K562 (cell line): ENCODE measurements at regions not wholly inside any gene's neighbourhood (a gene's known extent, or its start where the extent isn't known, plus 50 kb on each side); places are given as distances from the start of the nearest gene placed in this dataset.

Experiments
- ATAC-seq: fragments of 200-7000 bp; cut with Tn5 transposase; 3 replicates; pipeline ENCODE4 v1.9.1; 2020; ENCODE audit warnings: moderate library complexity
- BruUV-seq: library from RNA; stranded (reverse); fragments of 400-500 nt; replicated peaks from 2 replicates; lab custom pipeline; 2021; lab: Mats Ljungman, UMichigan
- CTCF ChIA-PET: fragments of 300-600 bp; formaldehyde crosslinking; extraction: SDS; loops from one replicate; lab custom pipeline; 2021; ENCODE audit warnings: low intra/inter-chr PET ratio; lab: Yijun Ruan, JAX
- POLR2A ChIA-PET: fragments of 300-600, 350-650 bp; sonication (Branson Sonifier 250); formaldehyde crosslinking; extraction: SDS; loops from one replicate; lab custom pipeline; 2021; ENCODE audit warnings: antibody characterized with exemption, inconsistent platforms; lab: Yijun Ruan, JAX
- DNase-seq, 4 experiments: peaks; one replicate each; pipeline versions ENCODE4 v3.0.0 to v3.0.0-alpha.2; 2011 to 2018; ENCODE audit warnings: low spot score in 3 of 4, mixed read lengths in 3 of 4; ENCODE audit errors: extremely low read depth in 1 of 4
- FAIRE-seq: peaks from 2 replicates; lab custom pipeline; 2011; peaks lifted over from hg19 to GRCh38; lab: Jason Lieb, UNC
- H2AFZ ChIP-seq: 2 replicates; pipeline ENCODE4 v1.6.0; 2011; ENCODE audit warnings: low read depth, low read length, control low read depth, inconsistent platforms
- H3K27ac ChIP-seq: fragments of 200-600 bp; 3 replicates; pipeline ENCODE4 v1.8.0; 2011; ENCODE audit warnings: low read depth, mild to moderate bottlenecking, control low read depth, inconsistent platforms, low read length, moderate library complexity, mixed read lengths; ENCODE audit errors: extremely low read depth
- H3K27me3 ChIP-seq, 2 experiments: fragments of 300-600 bp in 1 of 2; 2 replicates in 1 of 2; 3 replicates in 1 of 2; pipeline versions ENCODE4 v1.6.0 to v1.8.0; 2011; ENCODE audit warnings: inconsistent platforms in 2 of 2, low read length in 2 of 2, mild to moderate bottlenecking in 1 of 2, mixed read lengths in 1 of 2, moderate library complexity in 1 of 2; ENCODE audit not compliant: control insufficient read depth in 2 of 2, insufficient read depth in 2 of 2
- H3K36me3 ChIP-seq: fragments of 300-600 bp; 3 replicates; pipeline ENCODE4 v1.8.0; 2011; ENCODE audit warnings: mild to moderate bottlenecking, low read length, inconsistent platforms; ENCODE audit not compliant: control insufficient read depth, insufficient read depth
- H3K4me1 ChIP-seq, 2 experiments: fragments of 200-600 bp in 1 of 2; replicated peaks in 1 of 2; 2 replicates in 1 of 2; 3 replicates in 1 of 2; pipeline versions ENCODE4 v1.5.1 to v1.8.0; 2011; ENCODE audit warnings: inconsistent platforms in 2 of 2, low read length in 2 of 2, mild to moderate bottlenecking in 1 of 2, mixed read lengths in 1 of 2, moderate library complexity in 1 of 2; ENCODE audit not compliant: control insufficient read depth in 2 of 2, insufficient read depth in 2 of 2
- H3K4me2 ChIP-seq: 2 replicates; pipeline ENCODE4 v1.6.1; 2011; ENCODE audit warnings: low read length, control low read depth, inconsistent platforms, mixed read lengths; ENCODE audit not compliant: insufficient read depth
- H3K4me3 ChIP-seq: fragments of 200-600 bp; sonication (generic), shearing (Covaris generic); 2 replicates; pipeline ENCODE4 v1.5.1; 2016; ENCODE audit warnings: control low read depth, inconsistent platforms
- H3K79me2 ChIP-seq: fragments of 200-600 bp; 3 replicates; pipeline ENCODE4 v1.8.0; 2011; ENCODE audit warnings: low read length, inconsistent platforms; ENCODE audit not compliant: control insufficient read depth, insufficient read depth
- H3K9ac ChIP-seq, 2 experiments: 2 replicates each; pipeline versions ENCODE4 v1.6.0 to v1.6.1; 2011; ENCODE audit warnings: low read depth in 2 of 2, low read length in 2 of 2, control low read depth in 1 of 2, inconsistent platforms in 1 of 2, mild to moderate bottlenecking in 1 of 2, mixed read lengths in 1 of 2; ENCODE audit not compliant: insufficient read depth in 1 of 2
- H3K9me1 ChIP-seq: one replicate; pipeline ENCODE4 v1.6.0; 2011; ENCODE audit warnings: inconsistent platforms, mild to moderate bottlenecking, low read length, moderate library complexity; ENCODE audit not compliant: control insufficient read depth, insufficient read depth
- H3K9me3 ChIP-seq: replicated peaks from 2 replicates; pipeline ENCODE4 v1.5.1; 2011; ENCODE audit warnings: low read depth, low read length, inconsistent platforms; ENCODE audit not compliant: control insufficient read depth, insufficient read depth
- H4K20me1 ChIP-seq: replicated peaks from 2 replicates; pipeline ENCODE4 v1.6.1; 2011; ENCODE audit warnings: low read length, inconsistent platforms, mixed read lengths; ENCODE audit not compliant: control insufficient read depth, insufficient read depth
- E2F3 ChIP-seq: fragments of 250-450 bp; sonication (Bioruptor Pico); IDR thresholded peaks from 2 replicates; pipeline ENCODE4 v1.4.0; 2020; ENCODE audit warnings: mild to moderate bottlenecking
- NCOA2 ChIP-seq, 2 experiments: fragments of 450-650 bp; IDR thresholded peaks; 2 replicates each; pipeline ENCODE4 v1.6.1; 2018; ENCODE audit warnings: mild to moderate bottlenecking in 2 of 2, moderate library complexity in 1 of 2; ENCODE audit not compliant: partially characterized antibody in 2 of 2
- WGBS: fragments of 100-300 bp; shearing (Covaris generic); methylation state at CpG from one replicate; pipeline ENCODE4 v1.1.6; 2016; ENCODE audit warnings: low coverage, mixed read lengths; ENCODE audit not compliant: insufficient coverage; ENCODE audit errors: missing lambda C conversion rate; 5-methylcytosine and 5-hydroxymethylcytosine counted together
- in situ Hi-C: fragments of 300-500 bp; cut with MboI; formaldehyde crosslinking; loops from 4 replicates; pipeline ENCODE4 v1.15.0; 2018; ENCODE audit warnings: inconsistent platforms, mixed read lengths
- intact Hi-C: fragments of 100-400 bp; cut with micrococcal nuclease; formaldehyde crosslinking; loops from 2 replicates; pipeline ENCODE4 v1.14.2; 2022
- TF ChIP-seq, protein P1 (sequence below): fragments of 450-650 bp; conservative IDR thresholded peaks from 2 replicates; pipeline ENCODE4 v1.6.1; 2016; ENCODE audit warnings: missing genetic modification characterization, low read depth, mild to moderate bottlenecking, missing compliant biosample characterization, moderate library complexity
- TF ChIP-seq, protein P2 (sequence below), 2 experiments: fragments of 450-650 bp; conservative IDR thresholded peaks; 2 replicates each; pipeline ENCODE4 v1.6.1; 2017; ENCODE audit warnings: mild to moderate bottlenecking in 2 of 2, moderate library complexity in 2 of 2
- TF ChIP-seq, protein P3 (sequence below): fragments of 200-800 bp; sonication (Bioruptor generic); IDR thresholded peaks from 2 replicates; pipeline ENCODE4 v1.6.1; 2017; ENCODE audit warnings: missing genetic modification characterization, missing compliant biosample characterization

DNA sequence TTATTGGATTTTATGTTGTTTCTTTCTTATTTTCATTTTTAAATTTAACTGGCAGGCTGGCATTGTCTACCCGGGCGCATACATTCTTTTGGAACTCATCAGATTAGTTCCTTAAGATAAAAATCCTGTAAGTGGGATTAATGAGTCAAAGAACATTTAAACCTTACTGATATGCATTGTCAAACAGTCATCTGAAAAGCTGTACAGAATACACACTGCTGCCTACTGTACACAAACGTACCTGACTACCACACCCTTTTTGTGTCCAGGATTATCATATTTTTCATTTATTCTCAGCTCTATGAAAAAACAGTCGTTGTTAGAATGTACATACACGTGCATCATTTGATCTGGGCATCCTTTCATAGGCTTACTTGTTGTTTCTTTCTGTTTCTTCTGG lies 358.3 kb downstream of the EFNB2 start:
- H3K9me1 ChIP-seq = no peaks in the 10 kb centered on the region
- H3K79me2 ChIP-seq = no peaks in the 10 kb centered on the region
- no peaks in the 10 kb centered on the region for H3K9me3 ChIP-seq
- DNase-seq = no peak
- TF ChIP-seq E2F3 (CRISPR knock-in tag) (no peak), NCOA2 (IDR thresholded peaks at IDR 0.05; ENCODE audit: partially characterized antibody in 2 of 2) (no peak)
- TF ChIP-seq, protein P1, sequence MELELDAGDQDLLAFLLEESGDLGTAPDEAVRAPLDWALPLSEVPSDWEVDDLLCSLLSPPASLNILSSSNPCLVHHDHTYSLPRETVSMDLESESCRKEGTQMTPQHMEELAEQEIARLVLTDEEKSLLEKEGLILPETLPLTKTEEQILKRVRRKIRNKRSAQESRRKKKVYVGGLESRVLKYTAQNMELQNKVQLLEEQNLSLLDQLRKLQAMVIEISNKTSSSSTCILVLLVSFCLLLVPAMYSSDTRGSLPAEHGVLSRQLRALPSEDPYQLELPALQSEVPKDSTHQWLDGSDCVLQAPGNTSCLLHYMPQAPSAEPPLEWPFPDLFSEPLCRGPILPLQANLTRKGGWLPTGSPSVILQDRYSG = no peak
- TF ChIP-seq, protein P2, sequence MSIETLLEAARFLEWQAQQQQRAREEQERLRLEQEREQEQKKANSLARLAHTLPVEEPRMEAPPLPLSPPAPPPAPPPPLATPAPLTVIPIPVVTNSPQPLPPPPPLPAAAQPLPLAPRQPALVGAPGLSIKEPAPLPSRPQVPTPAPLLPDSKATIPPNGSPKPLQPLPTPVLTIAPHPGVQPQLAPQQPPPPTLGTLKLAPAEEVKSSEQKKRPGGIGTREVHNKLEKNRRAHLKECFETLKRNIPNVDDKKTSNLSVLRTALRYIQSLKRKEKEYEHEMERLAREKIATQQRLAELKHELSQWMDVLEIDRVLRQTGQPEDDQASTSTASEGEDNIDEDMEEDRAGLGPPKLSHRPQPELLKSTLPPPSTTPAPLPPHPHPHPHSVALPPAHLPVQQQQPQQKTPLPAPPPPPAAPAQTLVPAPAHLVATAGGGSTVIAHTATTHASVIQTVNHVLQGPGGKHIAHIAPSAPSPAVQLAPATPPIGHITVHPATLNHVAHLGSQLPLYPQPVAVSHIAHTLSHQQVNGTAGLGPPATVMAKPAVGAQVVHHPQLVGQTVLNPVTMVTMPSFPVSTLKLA (conservative IDR thresholded peaks at IDR 0.05) = no peak
- TF ChIP-seq, protein P3, sequence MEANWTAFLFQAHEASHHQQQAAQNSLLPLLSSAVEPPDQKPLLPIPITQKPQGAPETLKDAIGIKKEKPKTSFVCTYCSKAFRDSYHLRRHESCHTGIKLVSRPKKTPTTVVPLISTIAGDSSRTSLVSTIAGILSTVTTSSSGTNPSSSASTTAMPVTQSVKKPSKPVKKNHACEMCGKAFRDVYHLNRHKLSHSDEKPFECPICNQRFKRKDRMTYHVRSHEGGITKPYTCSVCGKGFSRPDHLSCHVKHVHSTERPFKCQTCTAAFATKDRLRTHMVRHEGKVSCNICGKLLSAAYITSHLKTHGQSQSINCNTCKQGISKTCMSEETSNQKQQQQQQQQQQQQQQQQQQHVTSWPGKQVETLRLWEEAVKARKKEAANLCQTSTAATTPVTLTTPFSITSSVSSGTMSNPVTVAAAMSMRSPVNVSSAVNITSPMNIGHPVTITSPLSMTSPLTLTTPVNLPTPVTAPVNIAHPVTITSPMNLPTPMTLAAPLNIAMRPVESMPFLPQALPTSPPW (CRISPR knock-in tag) = no peak
- no peaks in the 10 kb centered on the region for H3K36me3 ChIP-seq
- no peak overlapping the region for H3K4me2 ChIP-seq
- POLR2A ChIA-PET = no interaction called here
- no peaks in the 10 kb centered on the region for H4K20me1 ChIP-seq
- ATAC-seq = no peak
- CTCF ChIA-PET = no interaction called here
- H2AFZ ChIP-seq = no peak overlapping the region
- intact Hi-C loops (no loop called here), in situ Hi-C loops (no loop called here)
- BruUV-seq = no TSS peak
- H3K4me1 ChIP-seq = no peaks in the 10 kb centered on the region
- no peak for FAIRE-seq
- H3K27ac ChIP-seq = no peak overlapping the region
- H3K9ac ChIP-seq = no peak overlapping the region
- H3K27me3 ChIP-seq = no peaks in the 10 kb centered on the region
- 0% methylated on average over 5 of the region's 5 CpGs for WGBS
- H3K4me3 ChIP-seq = no peak overlapping the region
